Mesodermal cell (in vitro differentiated cells): ENCODE measurements at regions not wholly inside any gene's neighbourhood (a gene's known extent, or its start where the extent isn't known, plus 50 kb on each side); places are given as distances from the start of the nearest gene placed in this dataset.

Source experiments
- H3K27ac ChIP-seq: 2 replicates; pipeline ENCODE4 v1.7.0; 2013; ENCODE audit warnings: mild to moderate bottlenecking, low read depth, low read length, moderate library complexity; ENCODE audit not compliant: severe bottlenecking
- H3K36me3 ChIP-seq: 2 replicates; pipeline ENCODE4 v1.7.1; 2013; ENCODE audit warnings: mild to moderate bottlenecking, low read length, moderate library complexity; ENCODE audit not compliant: control insufficient read depth, insufficient read depth
- H3K4me1 ChIP-seq: one replicate; pipeline ENCODE4 v1.7.1; 2013; ENCODE audit warnings: mild to moderate bottlenecking, low read length; ENCODE audit not compliant: insufficient read depth, control insufficient read depth, poor library complexity, severe bottlenecking
- H3K4me3 ChIP-seq: 2 replicates; pipeline ENCODE4 v1.7.0; 2013; ENCODE audit warnings: low read length, control low read depth, mild to moderate bottlenecking; ENCODE audit not compliant: insufficient read depth, poor library complexity, severe bottlenecking; ENCODE audit errors: extremely low read depth
- H3K9me3 ChIP-seq: 2 replicates; pipeline ENCODE4 v1.7.1; 2013; ENCODE audit warnings: mild to moderate bottlenecking, low read length, moderate library complexity; ENCODE audit not compliant: control insufficient read depth
- WGBS, 2 experiments: methylation state at CpG; one replicate each; pipeline ENCODE4 v1.1.5; 2013; ENCODE audit warnings: missing lambda C conversion rate in 2 of 2; ENCODE audit not compliant: insufficient coverage in 2 of 2; 5-methylcytosine and 5-hydroxymethylcytosine counted together

- no peak overlapping the region for H3K4me3 ChIP-seq
- H3K36me3 ChIP-seq = no peaks in the 10 kb centered on the region
- H3K4me1 ChIP-seq = no peaks in the 10 kb centered on the region
- H3K27ac ChIP-seq = no peak overlapping the region
- no peaks in the 10 kb centered on the region for H3K9me3 ChIP-seq
- 60% methylated on average over 1 of the region's 3 CpGs; no CpG with 5 or more reads in 1 of the 2 experiments for WGBS, 2 experiments
Observed at GRCh38 chrX:99722094-99722493, 688.0 kb downstream of the PCDH19 start.

GRCh38 chrX:99719140-99719539 lies 690.9 kb downstream of the PCDH19 start:
- no peaks in the 10 kb centered on the region for H3K36me3 ChIP-seq
- no peak overlapping the region for H3K4me3 ChIP-seq
- H3K9me3 ChIP-seq = no peaks in the 10 kb centered on the region
- H3K4me1 ChIP-seq = no peaks in the 10 kb centered on the region
- no CpG with 5 or more reads among the region's 6 CpGs for WGBS, 2 experiments
- H3K27ac ChIP-seq = no peak overlapping the region

- no peaks in the 10 kb centered on the region for H3K9me3 ChIP-seq
- H3K27ac ChIP-seq = no peak overlapping the region
- 73 to 100% methylated on average over 1 to 2 of the region's 2 CpGs for WGBS, 2 experiments
- no peaks in the 10 kb centered on the region for H3K4me1 ChIP-seq
- no peaks in the 10 kb centered on the region for H3K36me3 ChIP-seq
- no peak overlapping the region for H3K4me3 ChIP-seq
Observed at GRCh38 chrX:99717716-99718115, 692.4 kb downstream of the PCDH19 start.

GRCh38 chrX:99705701-99706100 lies 704.4 kb downstream of the PCDH19 start:
- Histone ChIP-seq H3K36me3 (no peaks in the 10 kb centered on the region), H3K9me3 (no peaks in the 10 kb centered on the region), H3K4me1 (peaks cover 3% of the 10 kb centered on the region), H3K4me3 (no peak overlapping the region), H3K27ac (no peak overlapping the region)
- WGBS, 2 experiments = 67% methylated on average over 1 of the region's 4 CpGs; no CpG with 5 or more reads in 1 of the 2 experiments

- Histone ChIP-seq H3K36me3 (no peaks in the 10 kb centered on the region), H3K9me3 (no peaks in the 10 kb centered on the region), H3K4me1 (peaks cover 3% of the 10 kb centered on the region), H3K27ac (no peak overlapping the region), H3K4me3 (no peak overlapping the region)
- no CpG with 5 or more reads among the region's 4 CpGs for WGBS, 2 experiments
Observed at GRCh38 chrX:99703473-99703872, 706.6 kb downstream of the PCDH19 start.

- no peaks in the 10 kb centered on the region for H3K9me3 ChIP-seq
- H3K27ac ChIP-seq = no peak overlapping the region
- no peaks in the 10 kb centered on the region for H3K4me1 ChIP-seq
- no peaks in the 10 kb centered on the region for H3K36me3 ChIP-seq
- WGBS, 2 experiments = 100% methylated on average over 1 of the region's 2 CpGs; no CpG with 5 or more reads in 1 of the 2 experiments
- no peak overlapping the region for H3K4me3 ChIP-seq
Observed at GRCh38 chrX:99698451-99698850, 711.6 kb downstream of the PCDH19 start.

- Histone ChIP-seq H3K4me3 (no peak overlapping the region), H3K9me3 (no peaks in the 10 kb centered on the region), H3K27ac (no peak overlapping the region), H3K36me3 (no peaks in the 10 kb centered on the region), H3K4me1 (no peaks in the 10 kb centered on the region)
- 76 to 92% methylated on average over 2 of the region's 4 CpGs for WGBS, 2 experiments
Observed at GRCh38 chrX:99663136-99663535, 746.9 kb downstream of the PCDH19 start.

GRCh38 chrX:99654188-99654587 lies 755.9 kb downstream of the PCDH19 start:
- no peaks in the 10 kb centered on the region for H3K4me1 ChIP-seq
- H3K27ac ChIP-seq = no peak overlapping the region
- no CpG with 5 or more reads among the region's 1 CpG for WGBS, 2 experiments
- H3K4me3 ChIP-seq = no peak overlapping the region
- H3K36me3 ChIP-seq = no peaks in the 10 kb centered on the region
- no peaks in the 10 kb centered on the region for H3K9me3 ChIP-seq

- no peaks in the 10 kb centered on the region for H3K9me3 ChIP-seq
- H3K27ac ChIP-seq = no peak overlapping the region
- no peak overlapping the region for H3K4me3 ChIP-seq
- no peaks in the 10 kb centered on the region for H3K4me1 ChIP-seq
- no peaks in the 10 kb centered on the region for H3K36me3 ChIP-seq
- WGBS, 2 experiments = no CpG with 5 or more reads among the region's 1 CpG
Observed at GRCh38 chrX:99653352-99653751, 756.7 kb downstream of the PCDH19 start.

GRCh38 chrX:99613041-99613440 lies 797.0 kb downstream of the PCDH19 start:
- Histone ChIP-seq H3K36me3 (no peaks in the 10 kb centered on the region), H3K9me3 (no peaks in the 10 kb centered on the region)

GRCh38 chrX:99603091-99603814 lies 806.8 kb downstream of the PCDH19 start:
- no peak overlapping the region for H3K27ac ChIP-seq
- H3K4me3 ChIP-seq = no peak overlapping the region
- no CpG with 5 or more reads among the region's 3 CpGs for WGBS, 2 experiments
- H3K4me1 ChIP-seq = no peaks in the 10 kb centered on the region
- no peaks in the 10 kb centered on the region for H3K9me3 ChIP-seq
- H3K36me3 ChIP-seq = no peaks in the 10 kb centered on the region

More at GRCh38 chrX:99613041-99613440, 797.0 kb downstream of the PCDH19 start:
- Histone ChIP-seq H3K4me1 (no peaks in the 10 kb centered on the region), H3K27ac (no peak overlapping the region), H3K4me3 (no peak overlapping the region)
